Esophagus muscularis mucosa (tissue), 3 donors: ENCODE measurements at regions not wholly inside any gene's neighbourhood (a gene's known extent, or its start where the extent isn't known, plus 50 kb on each side); places are given as distances from the start of the nearest gene placed in this dataset.

ENCODE experiments used
- POLR2AphosphoS5 ChIP-seq, 2 donors: sonication (generic); formaldehyde crosslinking; IDR thresholded peaks; one replicate each; pipeline ENCODE4 v1.6.1; 2017; ENCODE audit warnings: antibody characterized with exemption in 2 of 2
- TF ChIP-seq, protein P1 (sequence below), 3 experiments: fragments of 200-600 bp in 2 of 3; fragments of 450-650 bp in 1 of 3; sonication (generic) in 2 of 3; IDR thresholded peaks; one replicate each; pipeline ENCODE4 v1.5.1; 2017 to 2019; ENCODE audit warnings: antibody characterized with exemption in 3 of 3, mild to moderate bottlenecking in 2 of 3, moderate library complexity in 1 of 3

DNA sequence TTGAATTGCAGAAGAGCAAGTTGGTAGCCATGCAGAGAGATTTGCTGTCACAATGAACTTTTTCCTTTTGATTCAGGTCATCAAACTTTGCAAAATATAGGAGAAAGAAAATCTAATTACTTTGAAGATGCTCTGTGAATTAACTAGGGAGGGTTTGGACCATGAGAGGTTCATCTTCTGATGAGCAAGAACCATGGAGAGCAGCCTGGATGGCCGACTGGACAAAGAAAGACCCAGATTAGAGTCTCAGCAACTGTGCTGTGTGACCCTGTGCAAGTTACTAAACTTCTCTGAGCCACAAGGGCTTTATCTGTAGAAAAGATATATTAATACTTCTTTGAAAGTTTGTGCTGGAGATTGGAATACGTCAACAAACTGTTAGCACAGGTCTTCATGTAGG lies 122.6 kb upstream of the ADAMTS18 start:
- TF ChIP-seq, protein P1, sequence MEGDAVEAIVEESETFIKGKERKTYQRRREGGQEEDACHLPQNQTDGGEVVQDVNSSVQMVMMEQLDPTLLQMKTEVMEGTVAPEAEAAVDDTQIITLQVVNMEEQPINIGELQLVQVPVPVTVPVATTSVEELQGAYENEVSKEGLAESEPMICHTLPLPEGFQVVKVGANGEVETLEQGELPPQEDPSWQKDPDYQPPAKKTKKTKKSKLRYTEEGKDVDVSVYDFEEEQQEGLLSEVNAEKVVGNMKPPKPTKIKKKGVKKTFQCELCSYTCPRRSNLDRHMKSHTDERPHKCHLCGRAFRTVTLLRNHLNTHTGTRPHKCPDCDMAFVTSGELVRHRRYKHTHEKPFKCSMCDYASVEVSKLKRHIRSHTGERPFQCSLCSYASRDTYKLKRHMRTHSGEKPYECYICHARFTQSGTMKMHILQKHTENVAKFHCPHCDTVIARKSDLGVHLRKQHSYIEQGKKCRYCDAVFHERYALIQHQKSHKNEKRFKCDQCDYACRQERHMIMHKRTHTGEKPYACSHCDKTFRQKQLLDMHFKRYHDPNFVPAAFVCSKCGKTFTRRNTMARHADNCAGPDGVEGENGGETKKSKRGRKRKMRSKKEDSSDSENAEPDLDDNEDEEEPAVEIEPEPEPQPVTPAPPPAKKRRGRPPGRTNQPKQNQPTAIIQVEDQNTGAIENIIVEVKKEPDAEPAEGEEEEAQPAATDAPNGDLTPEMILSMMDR (IDR thresholded peaks at IDR 0.05) = no peak
- TF ChIP-seq POLR2AphosphoS5 (IDR thresholded peaks at IDR 0.05) = no peak
